ENCODE measurements at regions not wholly inside any gene's neighbourhood (a gene's known extent, or its start where the extent isn't known, plus 50 kb on each side); places are given as distances from the start of the nearest gene placed in this dataset.

DNA sequence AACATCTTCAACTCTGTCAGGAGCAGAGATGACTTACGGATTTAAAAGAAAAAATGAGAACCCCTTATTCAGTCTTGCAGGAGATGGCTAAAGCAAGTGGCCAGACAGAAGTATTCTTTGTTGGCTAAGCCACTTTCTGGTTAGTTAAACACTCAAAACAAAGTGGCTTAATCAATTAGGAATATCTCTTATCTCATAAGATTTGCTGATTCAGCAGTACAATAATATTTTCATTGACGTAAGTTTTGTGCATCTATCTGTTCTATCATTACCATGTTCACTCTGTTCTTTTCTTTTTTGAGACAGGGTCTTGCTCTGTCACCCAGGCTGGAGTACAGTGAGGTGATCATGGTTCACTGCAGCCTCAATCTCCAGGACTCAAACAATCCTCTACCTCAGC is 342.0 kb downstream of the EN1 start:
- peaks cover 5% of the 10 kb centered on the region for H3K27me3 Mint-ChIP-seq (ENCODE audit: low read depth, unreplicated experiment)
- H3K4me1 Mint-ChIP-seq (ENCODE audit: low read depth, unreplicated experiment) = no peaks in the 10 kb centered on the region

DNA sequence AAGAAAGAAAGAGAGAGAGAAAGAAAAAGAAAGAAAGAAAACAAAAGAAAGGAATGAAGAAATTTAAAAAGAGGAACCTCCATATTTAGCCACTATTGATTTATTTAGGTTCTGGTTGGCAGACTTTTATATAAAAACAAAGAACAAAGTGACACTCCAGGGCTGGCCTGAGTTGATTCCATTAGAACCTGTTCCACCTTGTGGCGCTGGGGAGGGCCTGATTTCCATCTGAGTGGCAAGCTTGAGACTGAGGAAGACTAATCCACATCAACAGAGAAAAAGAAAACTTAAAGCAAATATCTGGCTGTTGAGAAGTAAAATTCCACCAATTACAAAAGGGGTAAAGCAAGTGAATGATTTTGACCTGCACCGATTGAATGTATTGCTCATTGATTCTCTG is 345.3 kb downstream of the EN1 start:
- H3K27me3 ChIP-seq (ENCODE audit: insufficient read depth, low read length) = no peaks in the 10 kb centered on the region
- H3K9me3 Mint-ChIP-seq (ENCODE audit: unreplicated experiment) = peaks cover 3% of the 10 kb centered on the region
- no peak overlapping the region for H3K4me3 Mint-ChIP-seq (ENCODE audit: unreplicated experiment)
- peaks cover 22% of the 10 kb centered on the region for H3K27me3 Mint-ChIP-seq (ENCODE audit: low read depth, unreplicated experiment)
- H3K27ac Mint-ChIP-seq (ENCODE audit: unreplicated experiment) = no peak overlapping the region
- H2AFZ ChIP-seq (ENCODE audit: low read depth, low read length) = no peak overlapping the region
- no peak overlapping the region for H3K27ac ChIP-seq (ENCODE audit: low read depth, low read length)
- H3K36me3 Mint-ChIP-seq (ENCODE audit: low read depth, unreplicated experiment) = no peaks in the 10 kb centered on the region
- H3K79me2 ChIP-seq (ENCODE audit: insufficient read depth, low read length) = no peaks in the 10 kb centered on the region
- no peak for TF ChIP-seq EZH2 (IDR thresholded peaks at IDR 0.05; ENCODE audit: insufficient read depth, low read length)
- TF ChIP-seq, protein P1, sequence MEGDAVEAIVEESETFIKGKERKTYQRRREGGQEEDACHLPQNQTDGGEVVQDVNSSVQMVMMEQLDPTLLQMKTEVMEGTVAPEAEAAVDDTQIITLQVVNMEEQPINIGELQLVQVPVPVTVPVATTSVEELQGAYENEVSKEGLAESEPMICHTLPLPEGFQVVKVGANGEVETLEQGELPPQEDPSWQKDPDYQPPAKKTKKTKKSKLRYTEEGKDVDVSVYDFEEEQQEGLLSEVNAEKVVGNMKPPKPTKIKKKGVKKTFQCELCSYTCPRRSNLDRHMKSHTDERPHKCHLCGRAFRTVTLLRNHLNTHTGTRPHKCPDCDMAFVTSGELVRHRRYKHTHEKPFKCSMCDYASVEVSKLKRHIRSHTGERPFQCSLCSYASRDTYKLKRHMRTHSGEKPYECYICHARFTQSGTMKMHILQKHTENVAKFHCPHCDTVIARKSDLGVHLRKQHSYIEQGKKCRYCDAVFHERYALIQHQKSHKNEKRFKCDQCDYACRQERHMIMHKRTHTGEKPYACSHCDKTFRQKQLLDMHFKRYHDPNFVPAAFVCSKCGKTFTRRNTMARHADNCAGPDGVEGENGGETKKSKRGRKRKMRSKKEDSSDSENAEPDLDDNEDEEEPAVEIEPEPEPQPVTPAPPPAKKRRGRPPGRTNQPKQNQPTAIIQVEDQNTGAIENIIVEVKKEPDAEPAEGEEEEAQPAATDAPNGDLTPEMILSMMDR (IDR thresholded peaks at IDR 0.05; ENCODE audit: insufficient read depth, low read depth, low read length) = no peak
- H4K20me1 ChIP-seq (ENCODE audit: insufficient read depth, low read length) = no peaks in the 10 kb centered on the region
- no peaks in the 10 kb centered on the region for H3K4me1 Mint-ChIP-seq (ENCODE audit: low read depth, unreplicated experiment)
- H3K9ac ChIP-seq (ENCODE audit: low read length) = no peak overlapping the region
- no peaks in the 10 kb centered on the region for H3K36me3 ChIP-seq (ENCODE audit: insufficient read depth, low read length)
- H3K4me1 ChIP-seq (ENCODE audit: insufficient read depth, low read length) = no peaks in the 10 kb centered on the region
- FAIRE-seq = no peak
- H3K9me3 ChIP-seq (ENCODE audit: insufficient read depth, low read depth, low read length) = no peaks in the 10 kb centered on the region
- H3K4me2 ChIP-seq (ENCODE audit: low read length) = no peak overlapping the region
- H3K4me3 ChIP-seq (ENCODE audit: insufficient read depth, low read depth, low read length) = no peak overlapping the region
- DNase-seq (ENCODE audit: low read depth) = no peak

More for the DNA sequence above, 342.0 kb downstream of the EN1 start:
- no peak overlapping the region for H3K9ac ChIP-seq (ENCODE audit: low read length)
- FAIRE-seq (no peak), DNase-seq (ENCODE audit: low read depth) (no peak)
- no peaks in the 10 kb centered on the region for H3K79me2 ChIP-seq (ENCODE audit: insufficient read depth, low read length)
- Mint-ChIP-seq H3K36me3 (ENCODE audit: low read depth, unreplicated experiment) (no peaks in the 10 kb centered on the region), H3K9me3 (ENCODE audit: unreplicated experiment) (peaks cover 3% of the 10 kb centered on the region), H3K4me3 (ENCODE audit: unreplicated experiment) (no peak overlapping the region), H3K27ac (ENCODE audit: unreplicated experiment) (no peak overlapping the region)
- no peaks in the 10 kb centered on the region for H3K4me1 ChIP-seq (ENCODE audit: insufficient read depth, low read length)
- no peak overlapping the region for H3K4me3 ChIP-seq (ENCODE audit: insufficient read depth, low read depth, low read length)
- no peak overlapping the region for H3K4me2 ChIP-seq (ENCODE audit: low read length)
- H3K9me3 ChIP-seq (ENCODE audit: insufficient read depth, low read depth, low read length) = no peaks in the 10 kb centered on the region
- TF ChIP-seq EZH2 (IDR thresholded peaks at IDR 0.05; ENCODE audit: insufficient read depth, low read length) = no peak
- TF ChIP-seq, protein P1 (IDR thresholded peaks at IDR 0.05; ENCODE audit: insufficient read depth, low read depth, low read length) = no peak
- no peak overlapping the region for H2AFZ ChIP-seq (ENCODE audit: low read depth, low read length)
- H3K27me3 ChIP-seq (ENCODE audit: insufficient read depth, low read length) = no peaks in the 10 kb centered on the region
- no peak overlapping the region for H3K27ac ChIP-seq (ENCODE audit: low read depth, low read length)
- no peaks in the 10 kb centered on the region for H3K36me3 ChIP-seq (ENCODE audit: insufficient read depth, low read length)
- no peaks in the 10 kb centered on the region for H4K20me1 ChIP-seq (ENCODE audit: insufficient read depth, low read length)

DNA sequence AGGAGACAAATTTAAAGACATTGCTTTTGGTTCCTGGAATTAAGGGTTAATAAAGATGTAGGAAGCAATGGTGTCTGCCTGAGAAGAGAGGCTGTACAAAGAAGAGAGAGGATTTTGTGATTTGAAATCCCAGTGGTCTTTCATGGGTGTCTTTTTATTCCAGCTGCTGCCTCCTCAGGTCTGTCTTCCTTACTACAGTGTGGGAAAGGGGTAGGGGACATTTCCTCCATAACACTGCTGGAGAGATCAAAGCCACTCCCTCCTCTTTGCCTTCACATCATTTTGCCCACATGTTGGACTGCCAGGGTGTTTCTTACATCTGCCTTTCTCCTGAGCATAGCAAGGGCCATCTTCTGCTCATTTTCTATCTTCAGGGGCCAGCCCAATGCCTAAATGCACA is 348.5 kb downstream of the EN1 start:
- TF ChIP-seq EZH2 (IDR thresholded peaks at IDR 0.05; ENCODE audit: insufficient read depth, low read length) = no peak
- TF ChIP-seq, protein P1 (IDR thresholded peaks at IDR 0.05; ENCODE audit: insufficient read depth, low read depth, low read length) = no peak
- Histone ChIP-seq H3K36me3 (ENCODE audit: insufficient read depth, low read length) (no peaks in the 10 kb centered on the region), H3K9ac (ENCODE audit: low read length) (no peak overlapping the region), H3K9me3 (ENCODE audit: insufficient read depth, low read depth, low read length) (no peaks in the 10 kb centered on the region), H3K27me3 (ENCODE audit: insufficient read depth, low read length) (no peaks in the 10 kb centered on the region), H3K4me2 (ENCODE audit: low read length) (no peak overlapping the region), H3K4me3 (ENCODE audit: insufficient read depth, low read depth, low read length) (no peak overlapping the region), H3K79me2 (ENCODE audit: insufficient read depth, low read length) (no peaks in the 10 kb centered on the region), H3K27ac (ENCODE audit: low read depth, low read length) (no peak overlapping the region), H3K4me1 (ENCODE audit: insufficient read depth, low read length) (no peaks in the 10 kb centered on the region), H2AFZ (ENCODE audit: low read depth, low read length) (no peak overlapping the region), H4K20me1 (ENCODE audit: insufficient read depth, low read length) (no peaks in the 10 kb centered on the region)
- no peak overlapping the region for H3K27ac Mint-ChIP-seq (ENCODE audit: unreplicated experiment)
- peaks cover 2% of the 10 kb centered on the region for H3K36me3 Mint-ChIP-seq (ENCODE audit: low read depth, unreplicated experiment)
- H3K27me3 Mint-ChIP-seq (ENCODE audit: low read depth, unreplicated experiment) = peaks cover 28% of the 10 kb centered on the region
- H3K4me3 Mint-ChIP-seq (ENCODE audit: unreplicated experiment) = no peak overlapping the region
- H3K9me3 Mint-ChIP-seq (ENCODE audit: unreplicated experiment) = peaks cover 3% of the 10 kb centered on the region
- peaks cover 1% of the 10 kb centered on the region for H3K4me1 Mint-ChIP-seq (ENCODE audit: low read depth, unreplicated experiment)
- DNase-seq (ENCODE audit: low read depth) (no peak), FAIRE-seq (no peak)
